Astrocyte (in vitro differentiated cells and primary cell): ENCODE measurements at regions not wholly inside any gene's neighbourhood (a gene's known extent, or its start where the extent isn't known, plus 50 kb on each side); places are given as distances from the start of the nearest gene placed in this dataset.

ENCODE experiments used
- DNase-seq: peaks from one replicate; pipeline ENCODE4 v3.0.0-alpha.2; 2010; ENCODE audit warnings: low read depth
- FAIRE-seq: peaks from 2 replicates; lab custom pipeline; 2011; peaks lifted over from hg19 to GRCh38; lab: Jason Lieb, UNC
- H2AFZ ChIP-seq: 2 replicates; pipeline ENCODE4 v1.6.0; 2012; ENCODE audit warnings: low read depth, low read length, inconsistent platforms
- H3K27ac ChIP-seq: 2 replicates; pipeline ENCODE4 v1.5.1; 2011; ENCODE audit warnings: low read depth, low read length, inconsistent platforms
- H3K27me3 ChIP-seq: 2 replicates; pipeline ENCODE4 v1.6.0; 2011; ENCODE audit warnings: low read length, inconsistent platforms; ENCODE audit not compliant: insufficient read depth
- H3K36me3 ChIP-seq: 2 replicates; pipeline ENCODE4 v1.5.1; 2011; ENCODE audit warnings: low read length, inconsistent platforms; ENCODE audit not compliant: insufficient read depth
- H3K4me1 ChIP-seq: 2 replicates; pipeline ENCODE4 v1.5.1; 2011; ENCODE audit warnings: low read length, inconsistent platforms; ENCODE audit not compliant: insufficient read depth
- H3K4me2 ChIP-seq: 2 replicates; pipeline ENCODE4 v1.6.0; 2012; ENCODE audit warnings: low read length, inconsistent platforms
- H3K4me3 ChIP-seq: 2 replicates; pipeline ENCODE4 v1.5.1; 2011; ENCODE audit warnings: low read depth, mild to moderate bottlenecking, low read length, inconsistent platforms; ENCODE audit not compliant: insufficient read depth
- H3K79me2 ChIP-seq: 2 replicates; pipeline ENCODE4 v1.6.0; 2012; ENCODE audit warnings: mild to moderate bottlenecking, low read length, inconsistent platforms; ENCODE audit not compliant: insufficient read depth
- H3K9ac ChIP-seq: 2 replicates; pipeline ENCODE4 v1.6.0; 2012; ENCODE audit warnings: mild to moderate bottlenecking, low read length, inconsistent platforms
- H3K9me3 ChIP-seq: 2 replicates; pipeline ENCODE4 v1.5.1; 2012; ENCODE audit warnings: low read depth, mild to moderate bottlenecking, low read length, inconsistent platforms; ENCODE audit not compliant: insufficient read depth
- H4K20me1 ChIP-seq: 2 replicates; pipeline ENCODE4 v1.6.0; 2012; ENCODE audit warnings: low read length, inconsistent platforms; ENCODE audit not compliant: insufficient read depth
- H3K27ac Mint-ChIP-seq: one replicate; pipeline ENCODE4 v1.8.0; 2021; ENCODE audit warnings: mild to moderate bottlenecking, mixed read lengths; ENCODE audit not compliant: unreplicated experiment
- H3K27me3 Mint-ChIP-seq: one replicate; pipeline ENCODE4 v1.8.0; 2021; ENCODE audit warnings: low read depth, mixed read lengths; ENCODE audit not compliant: unreplicated experiment
- H3K36me3 Mint-ChIP-seq: one replicate; pipeline ENCODE4 v1.8.0; 2021; ENCODE audit warnings: low read depth, mixed read lengths; ENCODE audit not compliant: unreplicated experiment
- H3K4me1 Mint-ChIP-seq: one replicate; pipeline ENCODE4 v1.8.0; 2021; ENCODE audit warnings: low read depth, mixed read lengths; ENCODE audit not compliant: unreplicated experiment
- H3K4me3 Mint-ChIP-seq: one replicate; pipeline ENCODE4 v1.8.0; 2021; ENCODE audit warnings: mild to moderate bottlenecking, moderate library complexity, mixed read lengths; ENCODE audit not compliant: unreplicated experiment
- H3K9me3 Mint-ChIP-seq: one replicate; pipeline ENCODE4 v1.8.0; 2021; ENCODE audit warnings: mild to moderate bottlenecking, mixed read lengths; ENCODE audit not compliant: unreplicated experiment
- CTCF ChIP-seq: IDR thresholded peaks from 2 replicates; pipeline ENCODE4 v1.5.1; 2011; ENCODE audit warnings: low read depth, mild to moderate bottlenecking, inconsistent platforms, low read length, moderate library complexity; ENCODE audit not compliant: insufficient read depth
- EZH2 ChIP-seq: IDR thresholded peaks from 2 replicates; pipeline ENCODE4 v1.6.1; 2012; ENCODE audit warnings: mild to moderate bottlenecking, low read length, inconsistent platforms; ENCODE audit not compliant: insufficient read depth

- Mint-ChIP-seq H3K4me1 (no peaks in the 10 kb centered on the region), H3K4me3 (no peak overlapping the region), H3K36me3 (no peaks in the 10 kb centered on the region), H3K9me3 (peaks cover 6% of the 10 kb centered on the region), H3K27ac (no peak overlapping the region), H3K27me3 (peaks cover 5% of the 10 kb centered on the region)
- DNase-seq (no peak), FAIRE-seq (no peak)
- H3K79me2 ChIP-seq = no peaks in the 10 kb centered on the region
- H3K9ac ChIP-seq = no peak overlapping the region
- no peaks in the 10 kb centered on the region for H3K36me3 ChIP-seq
- no peaks in the 10 kb centered on the region for H3K27me3 ChIP-seq
- no peaks in the 10 kb centered on the region for H4K20me1 ChIP-seq
- no peak overlapping the region for H3K4me2 ChIP-seq
- TF ChIP-seq EZH2 (no peak), CTCF (no peak)
- no peaks in the 10 kb centered on the region for H3K4me1 ChIP-seq
- no peak overlapping the region for H3K4me3 ChIP-seq
- H3K9me3 ChIP-seq = no peaks in the 10 kb centered on the region
- no peak overlapping the region for H2AFZ ChIP-seq
- no peak overlapping the region for H3K27ac ChIP-seq
These were observed 207.1 kb downstream of the KCNS3 start for GRCh38 chr2:18085593-18085992.

DNA sequence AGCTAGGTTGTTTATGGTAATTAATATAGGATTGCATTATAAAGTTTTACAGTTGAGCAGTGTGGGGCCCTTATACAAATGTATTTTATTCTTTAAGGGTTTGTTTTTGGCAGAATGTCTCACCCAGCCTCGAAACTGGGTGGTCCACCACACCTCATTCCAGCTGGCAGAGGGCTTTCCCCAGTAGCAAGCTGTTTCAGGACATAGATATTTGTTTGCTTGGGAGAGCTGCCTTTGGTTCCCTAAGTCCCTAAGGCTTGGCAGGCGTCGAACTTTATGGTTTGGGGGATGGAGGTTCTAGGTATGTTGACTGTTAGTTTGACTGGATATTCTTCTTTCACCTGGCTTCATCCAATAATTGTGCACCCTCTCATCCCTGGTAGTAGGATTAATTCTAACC, 205.9 kb downstream of the KCNS3 start:
- Histone ChIP-seq H3K9ac (no peak overlapping the region), H3K27me3 (no peaks in the 10 kb centered on the region), H3K9me3 (no peaks in the 10 kb centered on the region), H3K4me2 (no peak overlapping the region), H4K20me1 (no peaks in the 10 kb centered on the region), H3K79me2 (no peaks in the 10 kb centered on the region), H3K27ac (no peak overlapping the region), H2AFZ (no peak overlapping the region), H3K36me3 (no peaks in the 10 kb centered on the region), H3K4me3 (no peak overlapping the region), H3K4me1 (no peaks in the 10 kb centered on the region)
- H3K36me3 Mint-ChIP-seq = no peaks in the 10 kb centered on the region
- H3K4me3 Mint-ChIP-seq = no peak overlapping the region
- no peaks in the 10 kb centered on the region for H3K4me1 Mint-ChIP-seq
- no peak overlapping the region for H3K27ac Mint-ChIP-seq
- FAIRE-seq (no peak), DNase-seq (no peak)
- peaks cover 5% of the 10 kb centered on the region for H3K27me3 Mint-ChIP-seq
- peaks cover 3% of the 10 kb centered on the region for H3K9me3 Mint-ChIP-seq
- TF ChIP-seq EZH2 = no peak
- no peak for TF ChIP-seq CTCF

GRCh38 chr2:18083806-18084205, 205.3 kb downstream of the KCNS3 start:
- Histone ChIP-seq H3K36me3 (no peaks in the 10 kb centered on the region), H3K4me2 (no peak overlapping the region), H3K79me2 (no peaks in the 10 kb centered on the region), H3K4me3 (no peak overlapping the region), H3K9ac (no peak overlapping the region), H3K9me3 (no peaks in the 10 kb centered on the region), H3K4me1 (no peaks in the 10 kb centered on the region), H3K27me3 (no peaks in the 10 kb centered on the region), H3K27ac (no peak overlapping the region), H2AFZ (no peak overlapping the region), H4K20me1 (no peaks in the 10 kb centered on the region)
- no peak for TF ChIP-seq EZH2
- TF ChIP-seq CTCF = no peak
- Mint-ChIP-seq H3K4me3 (no peak overlapping the region), H3K27me3 (peaks cover 5% of the 10 kb centered on the region), H3K9me3 (peaks cover 3% of the 10 kb centered on the region), H3K27ac (no peak overlapping the region), H3K4me1 (no peaks in the 10 kb centered on the region), H3K36me3 (no peaks in the 10 kb centered on the region)
- FAIRE-seq (no peak), DNase-seq (no peak)
